Ovary (tissue), 7 donors: ENCODE measurements at regions not wholly inside any gene's neighbourhood (a gene's known extent, or its start where the extent isn't known, plus 50 kb on each side); places are given as distances from the start of the nearest gene placed in this dataset.

Experiments
- DNase-seq, 5 donors: peaks; one replicate each; pipeline ENCODE4 v3.0.0-alpha.2; 2019 to 2020
- H3K27ac ChIP-seq, 2 donors: fragments of 200-600 bp; one replicate each; pipeline versions ENCODE4 v1.5.1 to v1.8.0; 2019 to 2022
- H3K27me3 ChIP-seq: fragments of 200-600 bp; one replicate; pipeline ENCODE4 v1.8.0; 2022
- H3K36me3 ChIP-seq: fragments of 200-600 bp; sonication (generic); one replicate; pipeline ENCODE4 v1.5.1; 2019
- H3K4me1 ChIP-seq: one replicate; pipeline ENCODE4 v1.8.1; 2013; ENCODE audit warnings: mild to moderate bottlenecking, moderate library complexity; ENCODE audit not compliant: insufficient read depth
- H3K4me3 ChIP-seq: fragments of 200-600 bp; sonication (generic); one replicate; pipeline ENCODE4 v1.5.1; 2017
- H3K9me3 ChIP-seq, 2 donors: fragments of 200-600 bp in 1 of 2; sonication (generic) in 1 of 2; one replicate each; pipeline versions ENCODE4 v1.5.1 to v1.8.1; 2013 to 2019; ENCODE audit warnings: mild to moderate bottlenecking in 1 of 2, moderate library complexity in 1 of 2
- EP300 ChIP-seq: sonication (generic); formaldehyde crosslinking; IDR thresholded peaks from one replicate; pipeline ENCODE4 v1.6.1; 2017; ENCODE audit warnings: antibody characterized with exemption
- POLR2A ChIP-seq: fragments of 450-650 bp; IDR thresholded peaks from one replicate; pipeline ENCODE4 v1.6.1; 2017; ENCODE audit warnings: antibody characterized with exemption, mild to moderate bottlenecking, moderate library complexity
- WGBS, 3 donors: extraction: QIAGEN DNeasy Blood & Tissue Kit in 1 of 3; methylation state at CpG; one replicate each; pipeline versions ENCODE4 v1.1.5 to v1.1.7; 2013 to 2017; 5-methylcytosine and 5-hydroxymethylcytosine counted together
- intact Hi-C, 4 donors: fragments of 100-400 bp; cut with DNase I; formaldehyde crosslinking; loops; one replicate each; pipeline versions ENCODE4 v1.11.0 to v1.15.1; 2022 to 2023
- TF ChIP-seq, protein P1 (sequence below), 3 donors: fragments of 450-650 bp in 2 of 3; fragments of 200-600 bp in 1 of 3; IDR thresholded peaks; one replicate each; pipeline versions ENCODE4 v1.5.1 to v1.8.0; 2016 to 2022; ENCODE audit warnings: antibody characterized with exemption in 3 of 3, mild to moderate bottlenecking in 1 of 3
- donor health status: DM: no; HTN: no; CAD: no; lungs with moderate emphysema.
- donor health status: DM: no; HTN: no; CAD: no.
- donor health status: Bipolar disorder and iron deficiency.
- donor health status: DM: no; HTN: no; CAD: no.
- donor health status: DM: yes; HTN: yes; CAD: no.

DNA sequence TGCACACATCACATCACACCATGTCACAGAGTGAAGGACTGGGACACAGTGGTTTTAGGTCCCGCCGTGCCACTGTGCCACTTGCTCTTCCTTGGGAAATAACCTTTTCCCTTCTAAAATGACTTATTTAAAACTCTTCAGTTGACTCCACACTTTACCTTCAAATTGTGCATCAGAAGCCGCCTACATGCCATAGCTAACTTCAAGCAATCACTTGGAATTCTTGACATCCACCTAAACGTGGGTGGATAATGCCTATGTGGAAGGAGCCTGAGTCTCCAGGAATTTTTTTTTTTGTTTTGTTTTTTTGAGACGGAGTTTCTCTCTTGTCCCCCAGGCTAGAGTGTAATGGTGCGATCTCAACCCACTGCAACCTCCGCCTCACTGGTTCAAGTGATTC is 777.4 kb upstream of the TENM3 start:
- H3K9me3 ChIP-seq: no peaks in the 10 kb centered on the region
- no peaks in the 10 kb centered on the region for H3K36me3 ChIP-seq
- H3K4me3 ChIP-seq: no peak overlapping the region
- H3K27ac ChIP-seq: no peak overlapping the region
- no peaks in the 10 kb centered on the region for H3K27me3 ChIP-seq
- TF ChIP-seq, protein P1, sequence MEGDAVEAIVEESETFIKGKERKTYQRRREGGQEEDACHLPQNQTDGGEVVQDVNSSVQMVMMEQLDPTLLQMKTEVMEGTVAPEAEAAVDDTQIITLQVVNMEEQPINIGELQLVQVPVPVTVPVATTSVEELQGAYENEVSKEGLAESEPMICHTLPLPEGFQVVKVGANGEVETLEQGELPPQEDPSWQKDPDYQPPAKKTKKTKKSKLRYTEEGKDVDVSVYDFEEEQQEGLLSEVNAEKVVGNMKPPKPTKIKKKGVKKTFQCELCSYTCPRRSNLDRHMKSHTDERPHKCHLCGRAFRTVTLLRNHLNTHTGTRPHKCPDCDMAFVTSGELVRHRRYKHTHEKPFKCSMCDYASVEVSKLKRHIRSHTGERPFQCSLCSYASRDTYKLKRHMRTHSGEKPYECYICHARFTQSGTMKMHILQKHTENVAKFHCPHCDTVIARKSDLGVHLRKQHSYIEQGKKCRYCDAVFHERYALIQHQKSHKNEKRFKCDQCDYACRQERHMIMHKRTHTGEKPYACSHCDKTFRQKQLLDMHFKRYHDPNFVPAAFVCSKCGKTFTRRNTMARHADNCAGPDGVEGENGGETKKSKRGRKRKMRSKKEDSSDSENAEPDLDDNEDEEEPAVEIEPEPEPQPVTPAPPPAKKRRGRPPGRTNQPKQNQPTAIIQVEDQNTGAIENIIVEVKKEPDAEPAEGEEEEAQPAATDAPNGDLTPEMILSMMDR (IDR thresholded peaks at IDR 0.05): no peak
- no peak for TF ChIP-seq EP300
- TF ChIP-seq POLR2A: no peak
- intact Hi-C loops: no loop called here
- no peak for DNase-seq
- H3K4me1 ChIP-seq: no peaks in the 10 kb centered on the region
- 83 to 91% (median 84%) methylated on average over 7 of the region's 7 CpGs for WGBS, 3 donors

DNA sequence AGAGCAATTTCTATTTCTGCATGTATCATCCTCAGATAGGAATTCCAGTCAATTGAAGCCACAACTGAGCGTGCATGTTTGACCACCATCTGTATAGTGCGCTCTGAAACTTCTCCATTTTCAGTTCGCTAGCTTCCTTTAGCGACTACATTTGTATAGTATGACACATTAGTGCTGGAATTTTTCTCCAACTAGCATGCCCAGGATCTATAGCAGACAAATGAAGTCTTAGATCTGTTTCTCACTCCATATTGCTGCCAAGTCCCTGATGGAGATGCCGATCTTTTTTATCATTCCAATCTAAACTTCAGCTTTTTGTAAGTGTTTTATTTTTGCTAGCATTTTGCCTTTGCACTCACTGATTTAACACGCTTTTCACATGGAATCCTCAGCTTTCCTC is 774.8 kb upstream of the TENM3 start:
- no peaks in the 10 kb centered on the region for H3K27me3 ChIP-seq
- no peak overlapping the region for H3K4me3 ChIP-seq
- no peaks in the 10 kb centered on the region for H3K4me1 ChIP-seq
- TF ChIP-seq, protein P1 (IDR thresholded peaks at IDR 0.05): no peak
- no peak for TF ChIP-seq POLR2A
- TF ChIP-seq EP300: no peak
- WGBS, 3 donors: 78 to 94% (median 92%) methylated on average over 6 of the region's 6 CpGs
- no peak for DNase-seq
- H3K27ac ChIP-seq: no peak overlapping the region
- H3K36me3 ChIP-seq: no peaks in the 10 kb centered on the region
- intact Hi-C loops: no loop called here
- H3K9me3 ChIP-seq: no peaks in the 10 kb centered on the region

DNA sequence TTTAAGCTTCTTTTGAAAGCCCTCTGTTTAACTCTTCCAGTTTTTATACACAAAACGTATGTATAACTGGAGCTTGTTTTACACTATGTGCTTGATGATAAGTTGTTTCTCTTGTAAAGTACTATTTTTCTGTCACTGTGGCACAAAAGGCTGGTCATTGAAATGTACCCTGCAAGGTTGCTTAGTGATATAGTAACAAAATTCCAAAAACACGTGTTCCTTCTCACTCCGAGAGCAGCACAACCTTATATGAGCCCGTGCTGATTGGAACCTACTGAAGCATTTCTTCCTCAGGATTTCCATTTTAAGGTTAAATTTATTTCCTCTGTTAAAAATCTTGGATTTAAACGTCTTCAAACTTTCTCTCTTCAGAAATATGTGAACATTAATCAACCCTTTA is 772.9 kb upstream of the TENM3 start:
- H3K27me3 ChIP-seq: no peaks in the 10 kb centered on the region
- no peaks in the 10 kb centered on the region for H3K4me1 ChIP-seq
- H3K27ac ChIP-seq: no peak overlapping the region
- no peak for DNase-seq
- no peaks in the 10 kb centered on the region for H3K9me3 ChIP-seq
- no peak overlapping the region for H3K4me3 ChIP-seq
- H3K36me3 ChIP-seq: no peaks in the 10 kb centered on the region
- intact Hi-C loops: no loop called here
- TF ChIP-seq, protein P1 (IDR thresholded peaks at IDR 0.05): no peak
- TF ChIP-seq POLR2A: no peak
- TF ChIP-seq EP300: no peak
- 36 to 45% (median 43%) methylated on average over 5 of the region's 5 CpGs for WGBS, 3 donors

DNA sequence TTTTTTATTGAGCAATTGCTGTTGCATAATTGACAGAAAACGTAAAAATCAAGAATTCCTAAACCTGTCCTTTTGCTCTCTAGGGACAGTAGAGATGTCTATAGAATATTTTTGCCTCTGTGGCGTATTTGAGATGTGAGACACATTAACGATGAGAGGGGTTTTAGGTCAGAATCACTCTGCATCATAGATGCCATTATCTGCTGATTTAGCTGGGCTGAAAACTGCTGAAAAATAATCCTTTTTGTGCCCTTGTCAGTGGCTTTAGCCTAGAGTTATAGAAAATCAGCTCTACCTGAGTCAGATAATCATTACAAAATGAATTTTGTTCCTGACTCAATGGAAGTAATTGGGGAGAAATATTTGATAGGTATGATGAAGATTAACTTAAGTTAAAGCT is 767.8 kb upstream of the TENM3 start:
- no peaks in the 10 kb centered on the region for H3K4me1 ChIP-seq
- no peak overlapping the region for H3K4me3 ChIP-seq
- TF ChIP-seq POLR2A (no peak), EP300 (no peak)
- TF ChIP-seq, protein P1 (IDR thresholded peaks at IDR 0.05): no peak
- no peaks in the 10 kb centered on the region for H3K36me3 ChIP-seq
- WGBS, 3 donors: 67 to 73% (median 69%) methylated on average over 3 of the region's 3 CpGs
- no peak for DNase-seq
- H3K27me3 ChIP-seq: no peaks in the 10 kb centered on the region
- intact Hi-C loops: no loop called here
- H3K9me3 ChIP-seq: no peaks in the 10 kb centered on the region
- H3K27ac ChIP-seq: no peak overlapping the region
